ENCODE measurements at regions not wholly inside any gene's neighbourhood (a gene's known extent, or its start where the extent isn't known, plus 50 kb on each side); places are given as distances from the start of the nearest gene placed in this dataset.

- TF ChIP-seq CTCF (conservative IDR thresholded peaks at IDR 0.05): no peak
- TF ChIP-seq EZH2 (IDR thresholded peaks at IDR 0.05; ENCODE audit: low read depth): no peak
Observed at GRCh38 chr20:50338479-50339391, 148.1 kb downstream of the CEBPB start.

Data from PC-9 (cell line).